NCI-H1105 treated with DMSO at 0.1 percent for 48 hours (cell line): ENCODE measurements at regions not wholly inside any gene's neighbourhood (a gene's known extent, or its start where the extent isn't known, plus 50 kb on each side); places are given as distances from the start of the nearest gene placed in this dataset.
"Not testable (repeated sequence)": the region's sequence is repeated elsewhere in the genome, so short reads cannot be mapped to it uniquely, and the experiment has no call there.

Experiments used
- DNase-seq: peaks from one replicate; lab custom pipeline; 2025; lab: John Stamatoyannopoulos, UW

DNA sequence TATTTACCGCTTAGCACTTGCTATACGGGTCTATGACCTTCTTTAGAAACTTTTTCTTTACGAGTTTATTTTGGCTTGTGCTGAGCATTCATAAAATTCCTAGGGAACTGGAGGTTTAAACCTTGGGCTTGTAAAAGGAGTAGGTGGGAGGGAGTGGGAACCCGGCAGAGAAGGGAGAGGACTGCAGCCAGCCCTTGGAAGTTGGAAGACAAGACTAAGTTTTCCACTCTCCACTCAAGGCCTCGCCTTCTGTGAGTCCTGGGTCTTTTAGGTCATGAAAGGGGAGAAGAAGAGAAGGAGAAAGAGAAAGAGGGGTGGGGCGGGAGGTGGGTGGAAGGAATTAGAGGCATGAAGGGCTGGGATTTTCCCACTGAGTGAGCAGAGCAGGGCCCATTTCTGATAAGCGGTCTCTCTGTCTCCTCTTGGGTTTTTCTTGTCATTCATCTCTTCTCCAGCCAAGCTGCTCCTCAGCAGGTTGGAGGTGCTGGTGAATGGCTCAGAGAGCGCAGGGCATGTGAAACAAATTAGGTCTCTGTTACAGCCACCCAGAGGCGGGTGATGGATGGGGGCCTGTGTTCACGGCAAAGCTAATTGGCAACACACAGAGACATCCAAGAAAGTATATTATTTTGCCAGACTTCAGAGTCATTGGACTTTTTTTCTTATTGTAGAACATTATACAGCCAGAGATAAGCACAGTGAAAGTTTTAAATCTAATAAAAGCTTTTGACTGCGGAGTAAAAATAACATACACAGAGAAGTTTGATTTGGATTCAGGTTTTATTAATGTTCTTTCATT lies 247.3 kb downstream of the FOXD2 start:
- DNase-seq, result no peak

DNA sequence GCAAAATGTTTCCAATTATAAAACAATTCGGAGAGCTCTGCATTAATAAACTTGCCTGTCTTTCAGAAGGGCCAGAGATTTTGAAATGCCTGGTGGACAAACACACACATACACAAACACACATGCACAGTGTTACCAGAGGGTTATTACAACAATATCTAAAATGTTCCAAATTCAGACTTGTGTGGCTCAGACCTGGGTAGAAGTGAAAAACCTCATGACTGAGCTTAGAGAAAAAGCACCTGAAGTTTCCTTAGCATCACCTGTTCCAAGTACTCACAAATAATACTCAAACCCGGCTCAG lies 247.9 kb downstream of the FOXD2 start:
- no peak for DNase-seq

GRCh38 chr1:47686731-47687630 lies 249.1 kb downstream of the FOXD2 start:
- no peak for DNase-seq

DNA sequence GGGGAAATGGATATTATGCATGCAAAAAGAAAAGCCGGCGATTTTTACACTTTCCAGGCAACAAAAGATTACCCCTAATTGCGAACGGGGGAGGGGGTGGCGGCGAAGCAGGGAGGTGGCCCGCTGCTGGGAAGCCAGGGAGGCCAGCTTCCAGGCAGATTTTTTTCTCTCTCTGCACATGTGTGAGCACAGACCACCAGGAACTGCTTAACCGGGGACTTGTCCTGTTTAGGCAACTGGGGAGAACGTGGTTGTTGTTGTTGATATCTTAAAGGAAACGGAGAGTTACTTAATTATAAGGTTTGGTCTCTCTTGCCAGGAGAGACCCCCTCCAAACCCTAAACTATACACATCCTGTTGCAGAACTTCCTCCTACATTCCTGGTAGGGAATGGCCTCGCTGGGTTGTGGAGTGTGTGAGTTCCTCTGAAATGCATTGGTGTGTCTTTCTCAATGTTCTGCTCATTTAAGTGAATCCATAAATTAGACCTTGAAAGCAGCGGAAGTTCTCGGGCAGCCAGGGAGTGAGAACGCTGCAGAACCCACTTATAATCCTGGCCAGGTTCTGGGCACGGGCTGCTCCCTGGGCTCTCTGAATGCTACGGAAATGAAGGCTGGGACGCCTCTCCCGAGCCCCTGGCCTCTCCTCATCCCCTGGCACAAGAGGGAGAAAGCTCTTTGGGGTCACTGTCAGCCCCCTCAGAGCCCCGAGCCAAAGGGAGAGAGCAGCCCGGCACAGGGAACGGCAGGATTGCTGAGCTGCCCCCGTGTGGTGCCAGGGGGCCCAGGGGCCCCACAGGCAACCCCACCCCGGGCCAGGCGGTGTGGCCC lies 250.0 kb downstream of the FOXD2 start:
- no peak for DNase-seq

GRCh38 chr1:47688461-47689296 lies 250.8 kb downstream of the FOXD2 start:
- no peak for DNase-seq

- DNase-seq, result no peak
Observed at GRCh38 chr1:47689894-47690293, 252.1 kb downstream of the FOXD2 start.

DNA sequence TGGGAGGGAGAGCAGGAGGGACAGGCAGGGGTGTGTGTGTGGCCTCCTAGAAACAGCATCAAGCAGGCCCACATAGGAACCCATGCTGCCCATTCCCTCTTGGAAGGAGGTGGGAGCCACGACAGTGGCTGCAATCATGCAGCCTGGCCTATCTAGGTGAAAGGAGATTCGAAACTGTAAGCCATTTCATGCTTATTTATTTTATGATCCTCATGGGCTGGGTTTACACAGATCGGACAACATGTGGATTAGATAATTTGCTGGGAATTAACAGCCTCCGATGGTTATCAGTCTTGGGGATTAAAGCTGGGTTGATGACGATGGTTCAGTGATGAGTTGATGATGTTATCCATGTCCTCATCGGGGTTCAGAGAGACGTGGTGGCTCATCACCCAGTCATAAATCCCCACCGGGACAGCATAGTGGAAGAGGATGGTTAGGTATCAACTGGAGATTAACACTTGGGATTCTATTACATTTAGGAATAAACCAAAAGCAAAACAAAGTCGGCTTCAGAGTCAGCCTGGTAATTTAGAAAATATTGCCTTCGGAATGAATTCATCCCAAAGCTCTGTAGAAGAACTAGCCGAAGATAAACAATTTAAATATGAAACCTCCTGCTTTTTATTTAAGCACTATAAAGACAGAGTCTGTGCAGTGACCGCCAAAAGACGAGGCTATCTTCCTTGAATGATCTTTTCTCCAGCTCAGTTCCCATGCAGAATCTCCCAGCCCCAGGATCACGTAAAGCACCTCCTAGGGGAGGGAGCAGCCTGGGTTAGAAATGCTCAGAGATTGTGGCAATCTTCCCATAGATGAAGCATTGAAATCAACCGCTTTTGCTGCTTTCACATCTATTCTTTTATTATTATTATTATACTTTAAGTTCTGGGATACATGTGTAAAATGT lies 252.8 kb downstream of the FOXD2 start:
- no peak for DNase-seq

GRCh38 chr1:47691293-47691692 lies 253.4 kb downstream of the FOXD2 start:
- not testable (repeated sequence) for DNase-seq

DNA sequence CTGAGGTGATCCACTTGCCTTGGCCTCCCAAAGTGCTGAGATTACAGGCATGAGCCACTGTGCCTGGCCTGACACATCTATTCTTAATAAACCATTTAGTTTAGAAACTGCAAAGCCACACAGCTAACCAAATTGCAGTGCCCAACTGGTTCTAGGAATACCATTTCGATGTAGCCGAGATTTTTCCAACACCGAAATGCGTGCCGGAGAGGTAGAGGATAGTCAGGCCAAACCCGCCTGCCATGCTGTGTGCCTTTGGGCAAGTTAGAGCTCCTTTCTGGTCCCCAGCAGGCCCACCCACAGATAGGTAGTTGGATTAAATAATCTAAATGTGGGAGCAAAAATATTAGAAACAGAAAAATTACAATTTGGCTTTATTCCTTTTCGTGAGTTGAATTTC lies 254.4 kb downstream of the FOXD2 start:
- no peak for DNase-seq

- DNase-seq, result no peak
Observed at GRCh38 chr1:47693115-47693514, 255.3 kb downstream of the FOXD2 start.

- DNase-seq, result no peak
Observed at GRCh38 chr1:47694011-47694890, 256.4 kb downstream of the FOXD2 start.

GRCh38 chr1:47696404-47696736 lies 258.5 kb downstream of the FOXD2 start:
- DNase-seq, result no peak

DNA sequence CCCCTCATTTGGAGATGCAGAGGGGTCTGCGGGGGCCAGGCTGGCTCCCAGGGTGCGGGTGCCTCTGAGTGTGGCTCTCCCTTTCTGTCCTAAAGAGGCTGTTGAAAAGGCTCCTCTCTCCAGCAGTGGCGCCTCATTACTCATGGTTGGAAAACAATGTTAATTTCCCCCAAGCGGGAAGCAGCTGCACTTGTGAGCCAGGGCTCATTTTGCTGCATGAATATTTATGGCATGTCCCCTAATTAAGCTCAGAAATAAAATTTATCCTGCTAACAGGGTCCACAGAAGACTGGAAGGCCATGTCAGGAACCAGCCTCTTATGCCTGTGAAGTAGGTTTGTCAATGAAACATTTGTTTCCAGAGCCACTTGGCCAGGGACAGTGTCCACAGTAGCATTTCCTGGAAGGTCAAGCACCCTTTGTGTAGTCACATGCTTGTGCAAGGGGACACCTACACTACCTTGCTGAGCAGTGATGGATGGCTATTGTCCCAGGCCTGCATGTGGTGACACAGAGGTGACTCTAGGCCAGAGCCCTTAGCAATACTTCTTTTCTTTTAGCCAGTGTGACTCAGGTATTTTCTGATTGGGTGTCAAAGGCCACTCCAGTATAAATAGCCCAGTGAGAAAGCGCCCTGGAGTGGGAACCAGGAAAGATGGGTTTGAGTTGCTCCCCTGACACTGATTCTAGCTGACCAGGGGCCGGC lies 259.0 kb downstream of the FOXD2 start:
- DNase-seq, result peak; percentile 10

DNA sequence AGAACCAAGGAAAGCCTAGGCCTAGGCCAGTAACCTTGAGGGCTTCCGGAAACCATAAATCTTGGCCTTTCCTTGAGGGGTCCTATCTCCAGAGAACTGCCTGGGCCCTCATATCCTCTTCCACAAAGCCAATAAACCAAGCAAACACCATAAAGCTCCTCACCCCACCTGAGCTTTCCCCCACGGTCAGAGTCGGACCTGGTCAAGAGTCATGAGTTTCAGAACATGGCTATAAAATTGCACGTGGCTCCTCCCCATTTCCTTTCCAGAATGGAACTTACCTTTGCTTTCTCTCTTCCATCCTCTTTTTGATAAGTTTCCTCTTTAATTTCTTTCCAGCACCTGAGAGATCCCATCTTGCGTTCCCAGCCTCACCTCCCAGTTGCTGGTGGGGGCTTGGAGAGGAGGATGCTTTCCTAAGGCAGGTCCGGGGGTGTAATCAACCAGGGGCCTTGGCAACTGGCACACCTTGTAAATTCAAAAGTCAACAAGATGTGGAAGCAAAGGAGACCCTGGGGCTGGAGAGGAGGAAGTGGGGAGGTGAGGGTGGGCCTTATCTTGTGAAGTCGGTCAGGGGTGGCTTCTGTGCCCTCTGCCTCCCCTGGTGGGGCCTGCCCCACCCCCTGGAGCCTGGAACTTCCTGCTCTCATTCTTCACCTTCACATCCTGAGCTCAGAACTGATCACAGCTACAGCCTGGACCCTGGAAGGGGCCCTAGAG lies 259.9 kb downstream of the FOXD2 start:
- no peak for DNase-seq

- DNase-seq, result no peak
Observed at GRCh38 chr1:47699492-47700235, 261.8 kb downstream of the FOXD2 start.

- no peak for DNase-seq
Observed at GRCh38 chr1:47701283-47701682, 263.4 kb downstream of the FOXD2 start.

- DNase-seq, result no peak
Observed at GRCh38 chr1:47701741-47702515, 264.1 kb downstream of the FOXD2 start.
